ENCODE measurements at regions not wholly inside any gene's neighbourhood (a gene's known extent, or its start where the extent isn't known, plus 50 kb on each side); places are given as distances from the start of the nearest gene placed in this dataset.
"Not testable (repeated sequence)": the region's sequence is repeated elsewhere in the genome, so short reads cannot be mapped to it uniquely, and the experiment has no call there.

DNA sequence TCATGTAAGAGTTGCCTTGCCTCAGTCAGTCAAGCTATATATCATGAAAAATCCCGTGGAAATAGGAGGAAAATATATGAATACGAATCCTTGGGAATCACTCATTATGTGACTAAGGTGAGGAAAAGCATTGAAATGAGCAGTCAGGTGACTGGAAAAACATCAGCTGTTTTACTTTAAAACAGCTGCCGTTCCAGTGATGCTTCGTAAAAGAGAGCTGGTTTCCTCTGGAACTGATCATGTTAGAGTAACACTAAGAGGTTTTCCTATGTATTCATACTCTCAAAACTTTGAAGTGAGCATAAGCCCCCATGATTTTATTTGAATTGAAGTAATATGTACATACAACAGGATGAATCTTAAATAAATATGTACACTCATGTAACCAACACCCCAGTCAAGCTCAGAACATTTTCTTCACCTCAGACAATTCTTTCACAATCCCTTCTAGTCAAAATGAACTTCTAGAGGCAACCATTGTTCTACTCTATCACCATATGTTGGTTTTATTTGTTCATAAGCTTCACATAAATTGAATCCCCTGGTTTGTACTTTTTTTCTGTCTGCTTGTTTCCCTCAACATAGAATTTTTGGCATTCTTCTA, 107.7 kb downstream of the SLC25A46 start:
- Mint-ChIP-seq H3K4me3 (no peak overlapping the region), H3K36me3 (ENCODE audit: low read depth) (no peaks in the 10 kb centered on the region), H3K4me1 (no peaks in the 10 kb centered on the region), H3K27me3 (no peaks in the 10 kb centered on the region), H3K9me3 (peaks cover 2% of the 10 kb centered on the region), H3K27ac (no peak overlapping the region)
- no peak for DNase-seq
- POLR2A ChIA-PET: no interaction called here
- CTCF ChIA-PET: no interaction called here

- POLR2A ChIA-PET: no interaction called here
- CTCF ChIA-PET: no interaction called here
- Mint-ChIP-seq H3K27ac (no peak overlapping the region), H3K27me3 (no peaks in the 10 kb centered on the region), H3K4me3 (no peak overlapping the region), H3K4me1 (no peaks in the 10 kb centered on the region), H3K36me3 (ENCODE audit: low read depth) (no peaks in the 10 kb centered on the region), H3K9me3 (peaks cover 2% of the 10 kb centered on the region)
- DNase-seq: no peak
Measured at GRCh38 chr5:110851357-110851756, 112.5 kb downstream of the SLC25A46 start.

- CTCF ChIA-PET: no interaction called here
- H3K9me3 Mint-ChIP-seq: peaks cover 2% of the 10 kb centered on the region
- no peaks in the 10 kb centered on the region for H3K4me1 Mint-ChIP-seq
- no peaks in the 10 kb centered on the region for H3K36me3 Mint-ChIP-seq (ENCODE audit: low read depth)
- no peak overlapping the region for H3K27ac Mint-ChIP-seq
- H3K27me3 Mint-ChIP-seq: no peaks in the 10 kb centered on the region
- no peak for DNase-seq
- POLR2A ChIA-PET: no interaction called here
- no peak overlapping the region for H3K4me3 Mint-ChIP-seq
Measured at GRCh38 chr5:110852053-110852452, 113.2 kb downstream of the SLC25A46 start.

- Mint-ChIP-seq H3K36me3 (ENCODE audit: low read depth) (no peaks in the 10 kb centered on the region), H3K4me1 (no peaks in the 10 kb centered on the region), H3K27me3 (no peaks in the 10 kb centered on the region), H3K4me3 (no peak overlapping the region), H3K9me3 (peaks cover 2% of the 10 kb centered on the region), H3K27ac (no peak overlapping the region)
- ChIA-PET POLR2A (no interaction called here), CTCF (no interaction called here)
- DNase-seq: no peak
Measured at GRCh38 chr5:110852541-110852940, 113.7 kb downstream of the SLC25A46 start.

- Mint-ChIP-seq H3K27ac (no peak overlapping the region), H3K4me3 (no peak overlapping the region), H3K36me3 (ENCODE audit: low read depth) (no peaks in the 10 kb centered on the region), H3K4me1 (no peaks in the 10 kb centered on the region), H3K9me3 (peaks cover 2% of the 10 kb centered on the region), H3K27me3 (no peaks in the 10 kb centered on the region)
- DNase-seq: no peak
- CTCF ChIA-PET: no interaction called here
- POLR2A ChIA-PET: no interaction called here
Measured at GRCh38 chr5:110853267-110853666, 114.5 kb downstream of the SLC25A46 start.

- H3K36me3 Mint-ChIP-seq (ENCODE audit: low read depth): no peaks in the 10 kb centered on the region
- CTCF ChIA-PET: no interaction called here
- no peak for DNase-seq
- no peak overlapping the region for H3K27ac Mint-ChIP-seq
- no peaks in the 10 kb centered on the region for H3K4me1 Mint-ChIP-seq
- no peaks in the 10 kb centered on the region for H3K27me3 Mint-ChIP-seq
- H3K4me3 Mint-ChIP-seq: no peak overlapping the region
- POLR2A ChIA-PET: no interaction called here
- no peaks in the 10 kb centered on the region for H3K9me3 Mint-ChIP-seq
Measured at GRCh38 chr5:110854200-110854599, 115.4 kb downstream of the SLC25A46 start.

- POLR2A ChIA-PET: no interaction called here
- CTCF ChIA-PET: no interaction called here
- Mint-ChIP-seq H3K4me3 (no peak overlapping the region), H3K9me3 (no peaks in the 10 kb centered on the region), H3K27me3 (no peaks in the 10 kb centered on the region), H3K27ac (no peak overlapping the region), H3K36me3 (ENCODE audit: low read depth) (no peaks in the 10 kb centered on the region), H3K4me1 (no peaks in the 10 kb centered on the region)
- no peak for DNase-seq
Measured at GRCh38 chr5:110855961-110856360, 117.2 kb downstream of the SLC25A46 start.

GRCh38 chr5:110865400-110866094, 126.7 kb downstream of the SLC25A46 start:
- Mint-ChIP-seq H3K36me3 (ENCODE audit: low read depth) (no peaks in the 10 kb centered on the region), H3K27me3 (no peaks in the 10 kb centered on the region), H3K4me3 (no peak overlapping the region), H3K9me3 (no peaks in the 10 kb centered on the region), H3K27ac (no peak overlapping the region), H3K4me1 (no peaks in the 10 kb centered on the region)
- ChIA-PET CTCF (interaction anchor here (1.1 kb wide), 1 partner anchor 146 kb away, joined by 3 read pairs; no protein-coding TSS in a partner anchor), POLR2A (no interaction called here)
- DNase-seq: peak; percentile 16

- CTCF ChIA-PET: no interaction called here
- Mint-ChIP-seq H3K27me3 (no peaks in the 10 kb centered on the region), H3K9me3 (no peaks in the 10 kb centered on the region), H3K4me3 (no peak overlapping the region), H3K36me3 (ENCODE audit: low read depth) (no peaks in the 10 kb centered on the region), H3K4me1 (no peaks in the 10 kb centered on the region), H3K27ac (no peak overlapping the region)
- DNase-seq: no peak
- POLR2A ChIA-PET: no interaction called here
Measured at GRCh38 chr5:110869927-110870326, 131.1 kb downstream of the SLC25A46 start.

DNA sequence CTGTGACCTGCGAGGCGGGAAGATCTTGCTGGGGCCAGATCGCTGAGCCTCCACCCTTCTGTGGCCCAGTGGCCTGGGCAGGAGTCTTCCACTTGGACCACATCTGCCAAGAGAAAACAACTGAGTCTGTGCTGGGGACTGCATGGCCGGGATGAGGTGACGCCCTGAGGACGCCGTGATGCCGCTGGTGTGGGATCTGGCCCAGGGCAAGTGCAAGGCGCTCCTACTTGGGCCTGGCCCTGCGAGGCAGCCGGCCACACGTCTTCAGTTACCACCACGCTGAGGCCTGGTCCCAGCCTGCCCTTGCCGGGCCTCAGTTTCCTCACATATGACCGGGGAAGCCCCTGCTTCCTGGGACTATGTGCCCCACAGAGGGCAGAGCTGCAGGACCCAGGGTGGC, 133.4 kb downstream of the SLC25A46 start:
- ChIA-PET POLR2A (no interaction called here), CTCF (no interaction called here)
- Mint-ChIP-seq H3K4me3 (no peak overlapping the region), H3K27ac (no peak overlapping the region), H3K9me3 (no peaks in the 10 kb centered on the region), H3K4me1 (no peaks in the 10 kb centered on the region), H3K27me3 (no peaks in the 10 kb centered on the region), H3K36me3 (ENCODE audit: low read depth) (no peaks in the 10 kb centered on the region)
- no peak for DNase-seq

DNA sequence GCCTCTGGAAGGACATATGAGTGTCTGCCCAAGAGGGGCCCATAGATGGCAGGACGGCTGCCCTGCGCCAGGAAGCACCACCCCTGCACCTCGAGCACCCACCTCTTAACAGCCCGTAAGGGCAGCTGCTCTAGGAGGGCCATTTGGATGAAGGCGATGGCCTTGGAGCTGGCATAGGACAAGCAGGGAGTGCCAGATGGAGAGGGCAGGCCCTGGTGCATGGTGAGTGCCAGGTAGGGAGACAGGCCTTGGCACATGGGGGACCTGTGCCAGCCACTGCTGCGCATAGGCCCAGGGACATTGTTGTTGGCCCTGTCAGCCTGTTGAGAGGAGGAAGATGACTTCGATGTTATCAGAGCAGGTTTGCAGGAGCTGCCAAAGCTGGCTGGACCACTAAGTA, 134.2 kb downstream of the SLC25A46 start:
- Mint-ChIP-seq H3K27me3 (no peaks in the 10 kb centered on the region), H3K4me3 (no peak overlapping the region), H3K9me3 (no peaks in the 10 kb centered on the region), H3K36me3 (ENCODE audit: low read depth) (no peaks in the 10 kb centered on the region), H3K27ac (no peak overlapping the region), H3K4me1 (no peaks in the 10 kb centered on the region)
- ChIA-PET POLR2A (no interaction called here), CTCF (no interaction called here)
- DNase-seq: no peak

- H3K4me3 Mint-ChIP-seq: no peak overlapping the region
- H3K9me3 Mint-ChIP-seq: no peaks in the 10 kb centered on the region
- no peak overlapping the region for H3K27ac Mint-ChIP-seq
- DNase-seq: no peak
- ChIA-PET POLR2A (no interaction called here), CTCF (no interaction called here)
- no peaks in the 10 kb centered on the region for H3K27me3 Mint-ChIP-seq
- no peaks in the 10 kb centered on the region for H3K36me3 Mint-ChIP-seq (ENCODE audit: low read depth)
- H3K4me1 Mint-ChIP-seq: no peaks in the 10 kb centered on the region
Measured at GRCh38 chr5:110873773-110874437, 135.1 kb downstream of the SLC25A46 start.

DNA sequence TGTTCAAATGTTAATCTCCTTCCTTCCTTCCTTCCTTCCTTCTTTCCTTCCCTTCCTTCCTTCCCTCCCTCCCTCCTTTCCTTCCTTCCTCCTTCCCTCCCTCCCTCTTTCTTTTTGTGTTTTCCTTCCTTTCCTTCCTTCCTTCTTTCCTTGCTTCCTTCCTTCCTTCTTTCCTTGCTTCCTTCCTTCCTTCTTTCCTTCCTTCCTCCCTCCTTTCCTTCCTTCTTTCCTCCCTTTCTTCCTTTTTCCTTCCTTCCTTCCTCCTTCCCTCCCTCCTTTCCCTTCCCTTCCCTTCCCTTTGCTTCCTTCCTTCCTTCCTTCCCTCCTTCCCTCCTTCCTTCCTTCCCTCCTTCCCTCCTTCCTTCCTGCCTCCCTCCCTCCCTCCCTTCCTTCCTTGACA, 136.3 kb downstream of the SLC25A46 start:
- DNase-seq; H3K27me3 Mint-ChIP-seq; H3K4me1 Mint-ChIP-seq; POLR2A ChIA-PET; H3K36me3 Mint-ChIP-seq (ENCODE audit: low read depth); H3K27ac Mint-ChIP-seq; H3K4me3 Mint-ChIP-seq; CTCF ChIA-PET; H3K9me3 Mint-ChIP-seq: not testable (repeated sequence)

DNA sequence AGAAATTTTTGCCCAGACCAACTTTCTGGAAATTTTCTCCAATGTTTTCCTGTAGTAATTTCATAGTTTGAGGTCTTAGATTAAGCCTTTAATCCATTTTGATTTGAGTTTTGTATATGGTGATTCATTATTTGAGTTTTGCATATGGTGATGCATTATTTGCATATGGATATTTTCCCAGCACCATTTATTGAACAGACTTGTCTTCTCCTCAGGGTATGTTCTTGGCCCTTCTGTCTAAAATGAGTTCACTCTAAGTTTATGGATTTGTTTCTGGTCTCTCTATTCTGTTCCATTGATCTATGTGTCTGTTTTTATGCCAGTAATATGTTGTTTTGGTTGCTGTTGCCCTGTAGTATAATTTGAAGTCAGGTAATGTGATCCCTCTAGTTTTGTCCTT, 139.3 kb downstream of the SLC25A46 start:
- no peaks in the 10 kb centered on the region for H3K9me3 Mint-ChIP-seq
- no peaks in the 10 kb centered on the region for H3K27me3 Mint-ChIP-seq
- DNase-seq: no peak
- no peaks in the 10 kb centered on the region for H3K36me3 Mint-ChIP-seq (ENCODE audit: low read depth)
- no peak overlapping the region for H3K27ac Mint-ChIP-seq
- no peak overlapping the region for H3K4me3 Mint-ChIP-seq
- CTCF ChIA-PET: no interaction called here
- POLR2A ChIA-PET: no interaction called here
- H3K4me1 Mint-ChIP-seq: no peaks in the 10 kb centered on the region
